OCI-LY3 (cell line): ENCODE measurements at regions not wholly inside any gene's neighbourhood (a gene's known extent, or its start where the extent isn't known, plus 50 kb on each side); places are given as distances from the start of the nearest gene placed in this dataset.
"Not testable (repeated sequence)": the region's sequence is repeated elsewhere in the genome, so short reads cannot be mapped to it uniquely, and the experiment has no call there.

Experiments
- H2AFZ ChIP-seq: fragments of 200-600, 300-600 bp; shearing (Covaris generic); 2 replicates; pipeline ENCODE4 v1.6.0; 2014; ENCODE audit warnings: antibody characterized with exemption, low read depth, low read length
- H3K27ac ChIP-seq: fragments of 200-600, 300-600 bp; sonication (generic); 2 replicates; pipeline ENCODE4 v1.5.1; 2014; ENCODE audit warnings: mild to moderate bottlenecking, low read length, moderate library complexity, mixed read lengths
- H3K27me3 ChIP-seq: fragments of 200-600, 300-600 bp; sonication (generic); 2 replicates; pipeline ENCODE4 v1.6.1; 2014; ENCODE audit warnings: low read depth, low read length, mixed read lengths
- H3K36me3 ChIP-seq: fragments of 200-600, 300-600 bp; sonication (generic); replicated peaks from 2 replicates; pipeline ENCODE3; 2014; ENCODE audit warnings: low read depth, low read length, mixed read lengths
- H3K4me1 ChIP-seq: fragments of 300-600, 200-600 bp; sonication (generic); 2 replicates; pipeline ENCODE4 v1.6.1; 2014; ENCODE audit warnings: low read length, mixed read lengths
- H3K4me2 ChIP-seq: fragments of 200-600, 300-600 bp; sonication (generic); 2 replicates; pipeline ENCODE4 v1.6.1; 2014; ENCODE audit warnings: low read length, mixed read lengths
- H3K4me3 ChIP-seq: fragments of 300-600, 200-600 bp; sonication (generic); 2 replicates; pipeline ENCODE4 v1.5.1; 2014; ENCODE audit warnings: antibody characterized with exemption, mild to moderate bottlenecking, low read length, moderate library complexity
- H3K79me2 ChIP-seq: fragments of 300-600, 200-600 bp; shearing (Covaris generic); 2 replicates; pipeline ENCODE4 v1.6.1; 2014; ENCODE audit warnings: mild to moderate bottlenecking, low read length, mixed read lengths
- H3K9ac ChIP-seq: fragments of 300-600, 200-600 bp; shearing (Covaris generic); 2 replicates; pipeline ENCODE4 v1.6.0; 2014; ENCODE audit warnings: mild to moderate bottlenecking, low read length, moderate library complexity
- H3K9me3 ChIP-seq: fragments of 200-600, 300-600 bp; shearing (Covaris generic); 2 replicates; pipeline ENCODE4 v1.6.1; 2014; ENCODE audit warnings: low read length, mixed read lengths; ENCODE audit not compliant: insufficient read depth
- H4K20me1 ChIP-seq: fragments of 200-600, 300-600 bp; sonication (generic); 2 replicates; pipeline ENCODE4 v1.6.1; 2016; ENCODE audit warnings: low read length, mixed read lengths; ENCODE audit not compliant: insufficient read depth
- EZH2phosphoT487 ChIP-seq: fragments of 200-600 bp; shearing (Covaris generic); IDR thresholded peaks from 2 replicates; pipeline ENCODE4 v1.6.1; 2018; ENCODE audit warnings: antibody characterized with exemption, mixed run types, low read depth
- TF ChIP-seq, protein P1 (sequence below): fragments of 200-600, 300-600 bp; sonication (generic); IDR thresholded peaks from 2 replicates; pipeline ENCODE4 v1.5.1; 2014; ENCODE audit warnings: antibody characterized with exemption, low read length, low read depth

DNA sequence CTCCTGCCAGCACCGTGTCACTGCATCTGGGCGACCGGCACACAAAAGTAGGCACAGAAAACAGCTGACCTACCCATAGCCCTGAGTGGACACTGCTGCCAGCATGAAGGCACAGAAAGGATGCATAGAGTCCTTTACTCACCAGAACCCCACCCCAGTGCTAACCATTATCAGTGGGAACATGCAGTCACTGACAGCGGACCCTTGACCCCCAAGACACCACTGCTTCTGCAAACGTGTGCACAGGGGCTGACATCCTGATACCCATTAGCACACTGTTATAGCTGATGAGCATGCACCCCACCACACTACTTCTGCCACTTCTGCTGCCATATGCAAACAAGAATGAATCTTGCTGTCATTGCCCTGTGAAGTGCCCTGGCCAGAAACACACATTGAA lies 953.0 kb upstream of the NCAM2 start:
- Histone ChIP-seq H3K79me2 (no peaks in the 10 kb centered on the region), H3K9ac (no peak overlapping the region), H2AFZ (no peak overlapping the region), H3K4me2 (no peak overlapping the region), H3K9me3 (no peaks in the 10 kb centered on the region), H3K27me3 (no peaks in the 10 kb centered on the region), H4K20me1 (no peaks in the 10 kb centered on the region), H3K4me3 (no peak overlapping the region), H3K36me3 (no peaks in the 10 kb centered on the region), H3K4me1 (0 out of 2 replicates have a peak, but pooled peaks cover 2% of the 10 kb centered on the region), H3K27ac (no peak overlapping the region)
- TF ChIP-seq, protein P1, sequence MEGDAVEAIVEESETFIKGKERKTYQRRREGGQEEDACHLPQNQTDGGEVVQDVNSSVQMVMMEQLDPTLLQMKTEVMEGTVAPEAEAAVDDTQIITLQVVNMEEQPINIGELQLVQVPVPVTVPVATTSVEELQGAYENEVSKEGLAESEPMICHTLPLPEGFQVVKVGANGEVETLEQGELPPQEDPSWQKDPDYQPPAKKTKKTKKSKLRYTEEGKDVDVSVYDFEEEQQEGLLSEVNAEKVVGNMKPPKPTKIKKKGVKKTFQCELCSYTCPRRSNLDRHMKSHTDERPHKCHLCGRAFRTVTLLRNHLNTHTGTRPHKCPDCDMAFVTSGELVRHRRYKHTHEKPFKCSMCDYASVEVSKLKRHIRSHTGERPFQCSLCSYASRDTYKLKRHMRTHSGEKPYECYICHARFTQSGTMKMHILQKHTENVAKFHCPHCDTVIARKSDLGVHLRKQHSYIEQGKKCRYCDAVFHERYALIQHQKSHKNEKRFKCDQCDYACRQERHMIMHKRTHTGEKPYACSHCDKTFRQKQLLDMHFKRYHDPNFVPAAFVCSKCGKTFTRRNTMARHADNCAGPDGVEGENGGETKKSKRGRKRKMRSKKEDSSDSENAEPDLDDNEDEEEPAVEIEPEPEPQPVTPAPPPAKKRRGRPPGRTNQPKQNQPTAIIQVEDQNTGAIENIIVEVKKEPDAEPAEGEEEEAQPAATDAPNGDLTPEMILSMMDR, result no peak
- no peak for TF ChIP-seq EZH2phosphoT487

DNA sequence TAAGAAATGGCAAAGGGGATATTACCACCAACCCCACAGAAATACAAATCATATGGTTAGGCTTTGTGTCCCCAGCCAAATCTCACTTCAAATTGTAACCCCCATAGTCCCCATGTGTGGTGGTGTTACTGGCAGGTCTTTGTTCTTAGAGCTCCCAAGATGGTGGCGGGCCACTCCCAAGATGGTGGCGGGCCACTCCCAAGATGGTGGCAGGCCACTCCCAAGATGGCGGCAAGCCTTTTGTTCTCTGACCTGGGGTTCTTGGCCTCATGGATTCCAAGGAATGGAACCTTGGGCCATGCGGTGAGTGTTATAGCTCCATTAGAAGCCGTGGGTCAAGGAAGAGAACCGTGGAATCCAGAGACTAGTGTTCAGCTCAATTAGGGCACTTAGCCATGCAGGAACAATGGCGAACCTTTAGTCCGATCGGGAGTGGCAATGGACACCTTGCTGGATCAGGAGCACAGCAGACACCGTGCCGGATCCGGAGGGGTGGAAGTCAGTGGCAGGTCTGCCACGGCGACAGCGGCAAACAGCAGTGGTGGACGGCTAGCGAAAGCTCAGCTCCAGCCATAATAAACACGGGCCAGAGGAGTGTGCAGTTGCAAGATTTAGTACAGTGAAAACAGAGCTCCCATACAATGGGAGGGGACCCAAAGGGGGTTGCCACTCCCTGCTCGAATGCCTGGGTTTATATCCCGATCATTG lies 949.9 kb upstream of the NCAM2 start:
- not testable (repeated sequence) for H3K9ac ChIP-seq, H3K79me2 ChIP-seq, H3K4me3 ChIP-seq, H3K4me2 ChIP-seq, H4K20me1 ChIP-seq, H3K4me1 ChIP-seq, H3K36me3 ChIP-seq, H2AFZ ChIP-seq, H3K9me3 ChIP-seq, H3K27me3 ChIP-seq, H3K27ac ChIP-seq

DNA sequence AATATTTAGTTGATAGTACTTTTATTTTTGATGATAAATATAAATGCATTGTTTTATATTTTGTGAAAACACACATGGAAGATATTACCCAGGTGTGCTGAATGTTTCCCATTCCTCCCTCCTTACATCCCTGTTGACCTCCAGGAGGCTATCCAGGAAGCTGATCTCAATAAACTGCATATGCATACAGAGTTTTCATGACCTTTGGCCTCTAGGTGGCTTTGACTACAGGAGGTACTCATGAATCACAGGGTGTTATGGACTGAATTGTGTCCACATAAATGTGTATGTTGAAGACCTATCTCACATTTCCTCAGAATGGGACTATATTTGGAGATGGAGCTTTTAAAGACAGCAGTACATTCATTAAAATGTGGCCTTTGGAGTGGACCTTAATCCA lies 914.9 kb upstream of the NCAM2 start:
- H3K9me3 ChIP-seq, result no peaks in the 10 kb centered on the region
- no peaks in the 10 kb centered on the region for H3K4me1 ChIP-seq
- no peaks in the 10 kb centered on the region for H3K79me2 ChIP-seq
- no peak overlapping the region for H3K4me3 ChIP-seq
- H3K9ac ChIP-seq, result no peak overlapping the region
- no peaks in the 10 kb centered on the region for H3K36me3 ChIP-seq
- no peak overlapping the region for H3K27ac ChIP-seq
- no peaks in the 10 kb centered on the region for H3K27me3 ChIP-seq
- H3K4me2 ChIP-seq, result no peak overlapping the region
- TF ChIP-seq EZH2phosphoT487, result no peak
- TF ChIP-seq, protein P1, result no peak
- H4K20me1 ChIP-seq, result no peaks in the 10 kb centered on the region
- no peak overlapping the region for H2AFZ ChIP-seq

DNA sequence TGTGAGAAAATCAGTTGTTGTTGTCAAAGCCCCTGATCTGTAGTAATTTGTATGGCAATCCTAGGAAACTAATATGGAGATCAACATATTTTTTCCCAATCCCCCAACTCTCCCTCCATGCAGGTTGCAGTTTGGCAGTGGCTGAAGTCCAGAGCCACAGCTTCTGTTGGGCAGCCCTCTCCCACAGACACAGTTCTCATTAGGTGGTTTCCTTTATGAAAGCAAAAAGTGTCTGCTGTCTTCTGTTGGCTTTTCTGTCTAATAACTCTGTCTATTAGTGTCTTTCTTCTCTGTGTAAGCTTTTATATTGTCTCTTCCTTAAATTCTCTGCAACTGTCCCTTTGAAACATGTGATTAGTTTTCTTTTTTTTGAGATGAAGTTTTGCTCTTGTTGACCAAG lies 914.3 kb upstream of the NCAM2 start:
- H3K4me3 ChIP-seq, result no peak overlapping the region
- no peaks in the 10 kb centered on the region for H3K27me3 ChIP-seq
- H3K27ac ChIP-seq, result no peak overlapping the region
- no peaks in the 10 kb centered on the region for H4K20me1 ChIP-seq
- no peaks in the 10 kb centered on the region for H3K79me2 ChIP-seq
- no peaks in the 10 kb centered on the region for H3K4me1 ChIP-seq
- H2AFZ ChIP-seq, result no peak overlapping the region
- H3K9ac ChIP-seq, result no peak overlapping the region
- no peaks in the 10 kb centered on the region for H3K36me3 ChIP-seq
- no peak for TF ChIP-seq EZH2phosphoT487
- TF ChIP-seq, protein P1, result no peak
- no peak overlapping the region for H3K4me2 ChIP-seq
- H3K9me3 ChIP-seq, result no peaks in the 10 kb centered on the region
